NCI-H748 (cell line): ENCODE measurements at regions not wholly inside any gene's neighbourhood (a gene's known extent, or its start where the extent isn't known, plus 50 kb on each side); places are given as distances from the start of the nearest gene placed in this dataset.
"Not testable (repeated sequence)": the region's sequence is repeated elsewhere in the genome, so short reads cannot be mapped to it uniquely, and the experiment has no call there.

ENCODE experiments used
- DNase-seq: peaks from one replicate; lab custom pipeline; 2025; ENCODE audit not compliant: unreplicated experiment; lab: John Stamatoyannopoulos, UW

DNA sequence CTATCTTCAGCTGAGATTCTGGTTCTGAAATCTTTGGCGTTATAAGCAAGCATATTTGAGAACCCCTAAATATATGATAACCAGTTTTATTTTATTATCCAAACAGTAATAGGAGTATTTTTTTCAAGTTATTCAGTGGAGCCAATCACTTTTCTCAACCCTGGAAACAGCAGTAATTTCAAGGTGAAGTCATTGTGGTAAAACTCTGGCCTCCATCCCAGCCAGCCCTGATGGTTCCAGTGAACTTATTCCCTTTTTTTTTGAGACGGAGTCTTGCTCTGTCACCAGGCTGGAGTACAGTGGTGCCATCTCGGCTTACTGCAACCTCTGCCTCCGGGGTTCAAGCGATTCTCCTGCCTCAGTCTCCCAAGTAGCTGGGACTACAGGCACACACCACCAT, 545.4 kb upstream of the IL12A start:
- no peak for DNase-seq

DNA sequence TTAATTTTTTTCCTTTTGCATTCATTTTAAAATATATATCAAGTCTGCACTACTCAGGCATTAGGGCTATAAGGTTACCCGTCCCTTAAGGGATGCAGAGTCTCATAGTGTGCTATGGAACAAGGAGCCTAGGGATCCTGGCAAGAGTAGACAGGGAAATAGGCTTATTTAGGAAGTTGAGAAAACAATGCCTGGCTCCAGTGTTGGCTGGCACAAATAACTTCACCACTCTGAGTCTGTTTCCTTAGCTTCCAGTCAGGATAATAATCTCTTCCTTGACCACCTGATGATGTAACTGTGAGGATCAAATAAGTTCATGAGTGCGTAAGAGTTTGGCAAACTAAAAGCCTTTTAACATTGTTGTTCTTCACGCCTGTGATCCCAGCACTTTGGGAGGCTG, 540.8 kb upstream of the IL12A start:
- DNase-seq, result no peak

DNA sequence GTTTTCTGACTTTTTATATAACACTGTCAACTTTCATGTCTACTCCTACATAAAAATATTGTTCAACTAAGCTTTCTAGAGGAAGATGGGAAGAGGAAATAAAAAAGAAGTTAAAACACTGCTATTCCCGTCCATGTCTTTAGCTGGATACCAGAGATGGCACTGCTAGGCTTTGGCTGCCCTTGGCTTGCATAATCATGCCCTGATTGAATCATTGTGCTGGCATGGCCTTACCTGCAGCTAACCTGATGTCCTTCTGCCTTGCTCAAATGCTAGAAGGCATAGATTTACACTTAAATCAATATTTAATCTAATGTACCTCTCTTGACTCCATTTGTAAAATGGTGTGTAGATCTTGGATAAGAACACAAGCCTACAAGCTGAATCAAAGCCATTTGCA, 539.7 kb upstream of the IL12A start:
- no peak for DNase-seq

DNA sequence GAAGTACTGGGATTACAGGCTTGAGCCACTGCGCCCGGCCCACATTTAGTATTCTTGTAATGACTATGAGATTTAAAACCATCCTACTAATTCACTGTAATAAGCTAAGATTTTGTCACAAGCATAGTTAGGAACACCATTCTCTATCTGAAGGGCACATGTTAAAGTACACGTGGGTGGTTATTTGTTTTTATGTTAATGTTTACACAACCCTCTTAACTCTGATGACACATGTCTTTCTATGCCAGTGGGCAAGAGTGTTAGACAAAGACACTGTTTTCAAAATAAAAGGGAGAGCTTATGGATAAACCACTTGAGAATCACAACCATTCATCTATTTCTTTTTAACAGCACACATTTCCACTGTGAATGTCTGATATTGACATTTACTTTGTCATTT, 537.6 kb upstream of the IL12A start:
- peak; percentile 58 for DNase-seq

DNA sequence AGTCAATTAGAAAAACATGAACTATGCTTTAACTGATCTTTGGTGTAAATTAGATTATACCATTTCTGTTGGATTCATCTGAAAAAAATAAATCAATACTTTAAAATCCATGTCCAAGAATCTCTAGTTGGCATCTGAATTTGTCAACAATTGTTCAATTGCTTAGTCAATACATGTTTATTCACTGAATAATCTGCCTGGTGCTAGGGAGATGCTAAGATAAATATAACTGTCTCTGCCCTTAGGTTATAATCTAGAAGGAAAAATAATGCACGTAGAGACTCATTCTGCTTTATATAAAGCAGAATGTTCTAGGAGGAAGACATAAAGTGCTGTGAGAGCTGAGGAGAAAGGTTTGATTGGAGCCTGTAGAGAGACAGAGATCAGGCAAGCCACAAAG, 537.2 kb upstream of the IL12A start:
- peak; percentile 22 for DNase-seq

DNA sequence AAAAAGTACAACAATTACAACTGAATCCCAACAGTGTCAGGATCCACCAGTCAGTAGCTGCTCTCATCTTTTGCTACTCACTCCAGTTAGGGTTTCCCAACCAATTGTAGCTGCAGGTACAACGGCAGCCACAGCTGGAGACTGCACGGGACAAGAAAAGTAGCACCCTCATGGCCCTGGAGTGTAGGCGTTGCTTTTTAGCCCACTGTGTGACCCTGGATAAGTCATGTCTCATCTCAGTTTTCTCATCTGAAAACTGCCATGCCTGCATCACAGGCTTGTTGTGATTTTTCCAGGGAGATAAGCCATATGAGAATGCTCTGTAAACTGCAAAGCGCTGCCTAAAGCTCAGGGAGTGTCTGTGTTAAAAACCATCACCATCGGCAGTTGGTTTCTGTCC, 535.6 kb upstream of the IL12A start:
- DNase-seq, result no peak

DNA sequence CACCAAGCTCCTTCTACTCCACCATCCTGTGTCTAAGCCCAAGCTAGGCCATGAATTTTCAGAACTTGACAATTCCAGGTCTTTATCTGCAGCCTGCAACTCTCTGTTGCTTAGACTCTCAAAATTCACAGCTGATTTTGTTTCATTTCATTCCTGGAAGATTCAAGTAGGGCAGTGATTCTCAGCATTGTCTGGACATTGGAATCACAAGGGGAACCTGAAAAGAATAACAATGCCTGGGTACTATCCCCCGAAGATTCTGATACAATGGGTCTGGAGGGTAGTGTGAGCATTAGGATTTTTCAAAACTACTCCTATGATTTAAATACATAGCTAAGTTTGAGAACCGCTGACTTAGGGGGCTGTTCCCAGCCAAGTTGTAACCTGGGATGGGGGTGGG, 534.7 kb upstream of the IL12A start:
- DNase-seq, result no peak

DNA sequence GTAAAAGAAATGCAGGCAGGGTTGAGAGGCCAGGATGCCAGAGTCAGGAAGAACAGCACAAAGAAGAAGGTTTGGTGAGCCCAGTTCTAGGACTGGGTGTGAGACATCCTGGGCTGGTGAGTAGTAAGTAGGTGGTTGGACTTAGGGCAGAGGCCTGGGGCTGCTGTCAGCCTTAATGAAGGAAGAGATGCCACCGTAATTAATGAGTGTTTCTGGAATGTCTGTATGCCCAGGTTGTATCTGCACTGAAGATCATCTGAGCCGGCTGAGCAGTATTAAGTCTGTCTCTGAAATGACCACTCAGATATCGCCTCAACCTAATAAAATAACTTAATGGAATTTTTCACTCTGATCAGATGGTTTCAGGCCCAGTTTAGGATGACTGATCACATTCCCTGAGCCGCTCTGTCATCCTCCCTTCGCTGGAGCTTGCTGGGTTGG, 532.9 kb upstream of the IL12A start:
- no peak for DNase-seq

DNA sequence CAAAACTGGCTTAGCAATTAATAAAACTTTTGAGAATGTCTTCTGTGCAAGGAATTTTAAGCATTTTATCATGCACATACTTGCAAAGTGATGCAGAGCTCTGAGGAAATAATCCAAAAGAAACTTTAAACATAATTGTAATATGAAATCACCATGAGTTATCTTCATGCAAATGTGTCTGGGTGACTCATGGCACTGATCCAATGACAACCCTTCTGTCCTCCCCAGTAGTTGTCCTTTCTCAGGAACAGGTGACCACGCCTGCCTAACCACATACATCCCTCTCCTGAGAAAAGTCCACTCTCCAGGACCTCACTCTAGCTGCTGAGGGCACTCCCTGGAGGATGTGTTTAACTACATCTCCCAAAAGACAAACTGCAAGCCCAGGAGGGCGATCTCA, 530.6 kb upstream of the IL12A start:
- DNase-seq, result no peak

DNA sequence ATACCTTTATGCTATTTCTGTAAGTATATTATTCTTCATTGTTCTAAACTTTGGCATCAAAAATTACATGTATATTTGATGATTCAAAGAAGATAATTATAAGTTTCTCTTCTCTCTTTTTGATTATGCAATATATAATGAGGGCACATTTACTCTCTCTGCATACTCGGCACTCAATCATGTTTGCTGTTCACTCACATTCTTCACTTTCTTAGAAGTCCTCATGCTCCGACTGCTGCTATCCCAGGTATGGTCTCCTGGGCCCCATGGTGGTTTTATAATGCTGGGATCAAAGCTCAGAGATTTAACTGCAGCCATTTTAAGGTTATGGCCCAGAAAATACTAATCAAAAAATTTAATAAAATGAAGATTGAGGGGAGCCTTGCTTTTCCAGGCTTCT, 529.7 kb upstream of the IL12A start:
- no peak for DNase-seq

DNA sequence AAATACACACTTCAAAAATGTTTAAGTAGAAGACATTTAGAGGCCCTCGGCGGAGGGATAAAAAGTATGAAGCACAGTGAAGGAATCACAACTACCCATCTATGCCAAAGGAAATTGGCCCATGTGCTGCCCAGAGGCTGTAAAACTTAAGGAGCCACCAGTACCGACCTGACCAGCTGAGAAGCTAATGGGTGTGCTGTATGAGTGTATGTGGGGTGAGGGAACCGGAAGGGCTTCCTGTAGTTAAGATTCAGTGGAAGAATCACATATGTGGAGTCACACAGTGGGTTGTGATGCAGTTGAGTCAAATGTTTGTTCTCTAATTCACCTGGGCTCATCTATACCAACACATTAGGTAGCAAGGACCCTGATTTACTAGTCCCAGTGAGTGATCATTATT, 516.0 kb upstream of the IL12A start:
- no peak for DNase-seq

DNA sequence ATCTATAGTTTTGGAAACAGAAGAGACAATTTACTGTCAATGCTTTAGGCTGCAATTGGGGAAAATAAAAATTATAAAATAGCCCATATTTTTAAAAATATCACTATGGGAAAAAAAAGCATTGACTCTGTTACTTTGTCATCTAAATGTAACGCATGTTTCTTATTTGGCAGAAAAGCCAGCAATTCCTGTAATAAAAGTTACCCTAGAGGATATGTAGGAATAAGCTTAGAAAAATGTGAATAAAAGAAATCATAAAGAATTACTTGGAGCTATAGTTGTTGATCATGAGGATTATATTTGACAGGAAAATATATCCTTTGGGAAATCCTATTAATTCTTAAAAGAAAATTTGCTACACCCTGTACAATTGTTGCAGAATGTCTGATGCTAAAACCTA, 515.4 kb upstream of the IL12A start:
- no peak for DNase-seq

DNA sequence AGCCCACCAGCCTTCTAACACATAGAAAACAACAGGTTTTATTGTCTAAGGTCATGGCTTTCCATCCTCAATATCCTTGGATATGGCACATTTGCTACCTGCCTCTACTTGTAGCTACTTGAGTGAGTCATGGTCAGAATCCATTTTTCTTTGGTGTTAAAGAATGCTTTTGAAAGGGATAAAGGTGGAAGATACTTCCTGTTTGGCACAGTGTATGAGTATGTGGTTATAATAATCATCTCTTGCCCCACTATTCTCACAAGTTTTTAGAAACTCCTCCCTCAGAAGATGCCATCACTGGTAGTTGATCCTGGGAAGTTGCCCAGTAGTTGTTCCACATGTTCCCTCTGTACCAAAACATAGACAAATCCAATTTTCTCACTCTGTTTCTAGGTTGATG, 508.6 kb upstream of the IL12A start:
- DNase-seq, result no peak

DNA sequence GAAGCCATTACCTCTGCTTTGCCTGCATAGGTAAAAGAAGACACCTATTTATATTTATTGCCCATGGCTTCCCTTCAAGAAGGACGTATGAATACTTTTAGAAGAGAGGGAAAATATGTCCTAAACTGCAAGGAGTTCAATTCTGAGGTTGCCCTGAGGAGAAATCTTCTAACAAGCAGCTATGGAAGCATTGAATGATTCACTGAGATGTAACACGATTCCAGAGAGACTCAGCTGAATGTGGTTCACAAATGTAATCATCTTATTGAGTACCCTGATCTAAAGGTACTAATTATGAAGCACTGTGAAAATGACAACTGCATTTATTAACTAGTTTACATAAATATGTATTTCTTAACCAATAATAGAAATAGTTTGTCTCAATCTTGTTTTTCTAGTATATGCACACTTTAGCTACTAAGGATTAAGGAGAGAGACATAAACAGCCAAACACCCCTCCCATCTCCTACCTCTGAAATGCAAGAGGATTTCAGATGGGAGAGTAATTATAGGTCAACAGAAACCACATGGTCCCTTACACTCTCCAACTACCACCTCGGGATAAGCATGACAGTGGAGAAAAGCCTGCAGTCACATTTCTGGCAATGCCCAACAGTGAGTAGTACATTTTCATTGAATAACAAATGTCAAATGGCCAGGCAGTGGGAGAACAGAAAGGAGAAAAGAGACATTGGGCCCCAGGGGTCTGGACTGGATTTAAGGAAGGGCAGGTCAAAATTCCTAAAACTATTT, 506.2 kb upstream of the IL12A start:
- no peak for DNase-seq

DNA sequence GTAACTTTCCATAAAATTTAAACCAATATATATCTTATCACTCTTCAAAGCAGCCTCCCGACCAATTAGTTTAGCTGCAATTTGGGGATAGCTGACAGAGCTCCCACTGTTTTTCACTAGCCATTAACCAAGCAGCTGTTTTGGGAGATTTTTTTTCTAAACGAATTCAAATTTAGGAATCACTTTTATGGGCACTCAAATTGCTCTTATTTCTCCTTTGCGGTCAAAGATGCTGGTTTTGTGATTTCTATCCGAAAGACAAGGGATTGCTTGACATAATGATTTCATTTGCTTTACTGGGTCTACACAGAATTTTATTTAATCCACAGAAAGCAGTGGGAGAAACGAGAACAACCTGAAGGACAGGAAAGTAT, 505.7 kb upstream of the IL12A start:
- DNase-seq, result no peak

DNA sequence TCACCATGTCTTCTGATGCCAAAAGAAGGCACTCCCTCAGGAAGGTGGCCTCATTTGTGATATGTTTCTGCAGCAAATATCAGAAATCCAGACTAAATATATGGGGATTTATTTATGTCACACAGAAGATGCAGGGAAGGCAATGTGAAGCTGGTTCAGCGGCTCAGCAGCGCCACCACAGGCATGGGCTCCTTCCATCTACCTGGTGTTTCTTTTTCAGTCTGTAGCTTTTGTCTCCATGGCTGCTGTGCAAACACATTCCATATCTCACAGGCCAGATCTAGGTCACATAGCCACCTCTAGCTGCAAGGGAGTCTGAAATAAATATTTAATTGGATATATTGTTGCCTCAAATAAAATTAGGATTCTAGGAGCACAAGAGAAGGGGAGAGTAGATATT, 502.1 kb upstream of the IL12A start:
- peak; percentile 0 for DNase-seq

DNA sequence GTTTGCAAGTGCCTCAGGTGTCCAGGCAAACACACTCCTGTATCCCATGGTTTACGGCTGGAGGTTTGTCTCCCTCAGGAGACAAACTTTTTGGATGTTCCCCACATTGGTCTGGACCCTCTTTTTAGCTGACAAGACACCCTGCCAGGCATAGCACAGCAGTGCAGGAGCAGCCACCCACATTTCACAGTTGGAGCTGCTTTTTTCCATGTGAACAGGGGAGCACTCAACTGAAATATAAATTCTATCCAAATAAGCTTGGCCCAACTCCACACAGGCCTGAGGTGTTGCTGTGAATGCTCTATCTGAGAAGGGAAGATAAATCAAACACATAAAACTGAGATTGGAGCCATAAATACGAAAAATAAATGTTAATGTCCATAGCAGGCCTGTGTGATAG, 501.3 kb upstream of the IL12A start:
- DNase-seq, result no peak

DNA sequence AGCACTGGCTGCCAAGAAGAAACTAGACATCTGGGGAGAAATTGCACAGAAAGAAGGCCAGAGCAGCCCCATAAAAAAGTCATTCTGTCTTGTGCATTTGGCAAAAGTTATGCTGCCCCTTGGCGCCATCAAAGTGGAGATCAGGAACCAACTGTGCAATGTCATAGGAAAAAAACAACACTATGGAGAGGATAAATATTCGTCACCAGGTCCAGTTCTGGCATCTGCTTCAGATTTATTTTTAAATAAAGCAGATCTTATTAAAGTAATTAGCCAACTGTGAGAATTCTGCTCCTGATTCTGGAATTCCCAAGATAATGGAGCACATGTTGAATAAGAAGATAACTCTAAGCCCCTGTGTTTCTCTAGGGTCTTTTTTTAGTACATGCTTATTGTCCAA, 500.0 kb upstream of the IL12A start:
- no peak for DNase-seq

DNA sequence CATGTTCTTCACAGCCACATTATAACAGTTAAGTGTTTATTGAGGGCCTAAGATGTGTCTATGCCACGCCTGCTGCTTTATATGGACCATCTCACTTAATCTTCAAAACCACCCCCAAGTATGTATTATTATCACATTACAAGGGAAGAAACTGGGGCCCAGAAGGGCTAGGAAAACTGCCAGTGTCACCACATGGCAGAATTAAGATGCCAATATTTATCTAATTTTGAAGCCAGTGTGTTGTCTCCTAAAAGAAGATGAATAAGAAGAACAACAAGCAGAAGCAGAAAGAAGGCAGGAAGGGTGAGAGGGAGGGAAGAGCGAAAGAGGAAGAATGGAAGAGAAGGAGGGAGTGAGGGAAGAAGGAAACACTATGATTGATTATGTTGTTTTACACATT, 491.3 kb upstream of the IL12A start:
- no peak for DNase-seq

DNA sequence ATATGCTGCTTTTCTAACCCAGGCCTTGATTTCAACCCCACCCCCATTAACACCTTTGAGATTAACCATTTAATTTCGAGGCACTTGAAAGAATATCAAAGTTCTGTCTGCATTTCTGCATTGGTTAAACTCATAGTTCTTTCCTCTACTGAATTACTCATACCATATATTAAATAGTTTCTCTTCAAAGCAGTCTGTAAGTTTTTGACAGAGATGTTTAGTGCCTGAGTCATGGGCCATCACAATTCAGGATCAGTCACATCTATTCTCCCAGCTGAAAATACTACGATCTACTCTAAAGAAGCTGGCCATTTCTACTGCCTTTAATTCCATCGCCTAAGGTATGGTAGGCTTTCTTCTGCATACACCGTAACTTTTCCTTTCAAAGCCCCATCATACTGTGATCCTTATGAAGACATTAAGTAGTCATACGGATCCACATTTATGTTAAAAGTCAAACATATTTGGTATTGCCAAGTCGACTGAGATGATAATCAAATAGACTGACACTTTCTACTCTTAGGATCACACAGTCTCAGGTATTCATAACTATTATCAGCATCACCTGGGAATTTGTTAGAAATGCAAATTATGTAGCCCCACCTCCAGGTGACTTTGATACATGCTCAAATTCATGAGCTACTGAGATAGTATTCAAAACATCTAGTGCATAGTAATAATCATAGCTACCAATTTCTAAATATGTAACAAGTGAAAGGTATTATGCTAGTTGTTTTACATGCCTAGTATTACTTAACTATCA, 489.4 kb upstream of the IL12A start:
- no peak for DNase-seq

DNA sequence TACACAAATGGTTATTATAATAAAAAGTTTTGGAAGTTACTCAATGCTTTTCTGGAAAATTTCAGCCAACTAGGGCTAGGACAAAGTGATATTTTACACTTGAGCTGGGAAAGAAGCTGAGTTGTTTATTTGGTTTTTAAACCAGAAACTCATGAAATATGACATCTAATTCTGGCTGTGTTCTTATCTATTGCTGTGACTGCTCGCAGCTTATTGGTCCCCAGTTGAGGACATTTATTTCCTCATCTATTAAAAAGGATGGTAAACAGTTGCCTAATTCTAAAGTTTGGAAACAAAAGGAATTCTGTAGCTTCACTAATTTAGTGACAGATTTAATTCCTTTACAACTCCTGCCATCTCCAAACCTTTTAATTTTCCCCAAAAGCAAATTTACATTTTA, 487.6 kb upstream of the IL12A start:
- DNase-seq, result no peak

DNA sequence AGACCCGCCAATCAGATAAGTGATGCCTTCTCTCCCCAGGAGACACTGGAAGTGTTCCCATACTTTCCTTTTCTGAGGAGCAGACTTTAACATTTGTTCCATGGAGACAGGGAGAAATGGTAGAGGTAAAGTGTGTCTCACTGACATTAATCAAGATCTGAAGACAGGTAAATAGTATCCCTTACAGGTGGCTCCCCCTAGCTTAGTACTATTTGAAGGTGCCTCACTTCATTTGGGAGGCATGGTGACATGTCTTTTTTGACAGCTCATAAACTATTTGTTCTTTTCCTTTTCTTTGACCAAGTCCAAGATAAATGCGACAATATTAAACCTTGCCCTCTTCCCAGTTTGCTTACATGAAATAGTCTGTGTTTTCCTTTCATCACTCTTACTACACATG, 485.6 kb upstream of the IL12A start:
- no peak for DNase-seq

DNA sequence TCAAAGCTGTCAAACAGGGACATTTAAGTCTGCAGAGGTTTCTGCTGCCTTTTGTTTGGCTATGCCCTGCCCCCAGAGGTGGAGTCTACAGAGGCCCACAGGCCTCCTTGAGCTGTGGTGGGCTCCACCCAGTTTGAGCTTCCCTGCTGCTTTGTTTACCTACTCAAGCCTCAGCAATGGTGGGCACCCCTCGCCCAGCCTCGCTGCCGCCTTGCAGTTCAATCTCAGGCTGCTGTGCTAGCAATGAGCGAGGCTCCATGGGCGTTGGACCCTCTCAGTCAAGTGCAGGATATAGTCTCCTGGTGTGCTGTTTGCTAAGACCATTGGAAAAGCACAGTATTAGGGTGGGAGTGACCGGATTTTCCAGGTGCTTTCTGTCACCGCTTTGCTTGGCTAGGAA, 477.6 kb upstream of the IL12A start:
- DNase-seq, result not testable (repeated sequence)
